Loucy (cell line): ENCODE measurements at regions not wholly inside any gene's neighbourhood (a gene's known extent, or its start where the extent isn't known, plus 50 kb on each side); places are given as distances from the start of the nearest gene placed in this dataset.

ENCODE experiments used
- H2AFZ ChIP-seq: fragments of 200-600 bp; sonication (generic); 2 replicates; pipeline ENCODE4 v1.6.0; 2016; ENCODE audit warnings: antibody characterized with exemption, mild to moderate bottlenecking, low read length, moderate library complexity
- H3F3A ChIP-seq: fragments of 200-600 bp; 2 replicates; pipeline ENCODE4 v1.6.0; 2016; ENCODE audit warnings: antibody characterized with exemption, low read depth, mild to moderate bottlenecking
- H3K27me3 ChIP-seq: fragments of 200-600 bp; sonication (generic); 2 replicates; pipeline ENCODE4 v1.6.1; 2014; ENCODE audit warnings: low read length, mild to moderate bottlenecking; ENCODE audit not compliant: insufficient read depth, poor library complexity, severe bottlenecking
- H3K36me3 ChIP-seq: fragments of 200-600 bp; sonication (generic); 2 replicates; pipeline ENCODE4 v1.6.1; 2016; ENCODE audit warnings: low read length; ENCODE audit not compliant: insufficient read depth
- H3K4me1 ChIP-seq: fragments of 200-600 bp; sonication (generic); 2 replicates; pipeline ENCODE4 v1.5.1; 2014; ENCODE audit warnings: low read length, mild to moderate bottlenecking; ENCODE audit not compliant: insufficient read depth, poor library complexity, severe bottlenecking
- H3K4me2 ChIP-seq: fragments of 200-600 bp; sonication (generic); 2 replicates; pipeline ENCODE4 v1.6.0; 2014; ENCODE audit warnings: antibody characterized with exemption, low read length, low read depth, mild to moderate bottlenecking; ENCODE audit not compliant: poor library complexity, severe bottlenecking
- H3K4me3 ChIP-seq: fragments of 200-600 bp; sonication (generic); 2 replicates; pipeline ENCODE4 v1.5.1; 2014; ENCODE audit warnings: low read length, mild to moderate bottlenecking, mixed read lengths; ENCODE audit not compliant: poor library complexity, severe bottlenecking
- H3K79me2 ChIP-seq: fragments of 200-600 bp; sonication (generic); 2 replicates; pipeline ENCODE4 v1.6.1; 2014; ENCODE audit warnings: low read length; ENCODE audit not compliant: insufficient read depth
- H3K9ac ChIP-seq: fragments of 200-600 bp; sonication (generic); 2 replicates; pipeline ENCODE4 v1.6.0; 2014; ENCODE audit warnings: mild to moderate bottlenecking, low read depth, low read length, moderate library complexity; ENCODE audit not compliant: poor library complexity, severe bottlenecking
- H3K9me2 ChIP-seq: fragments of 200-600 bp; sonication (generic); replicated peaks from 2 replicates; pipeline ENCODE4 v1.6.1; 2016; ENCODE audit warnings: low read depth, low read length, mixed read lengths
- H3K9me3 ChIP-seq: fragments of 200-600 bp; sonication (generic); 2 replicates; pipeline ENCODE4 v1.6.1; 2014; ENCODE audit warnings: mild to moderate bottlenecking, antibody characterized with exemption, low read length, low read depth; ENCODE audit not compliant: insufficient read depth
- H4K20me1 ChIP-seq: fragments of 200-600 bp; sonication (generic); 2 replicates; pipeline ENCODE4 v1.6.0; 2014; ENCODE audit warnings: antibody characterized with exemption, low read length, mild to moderate bottlenecking; ENCODE audit not compliant: insufficient read depth, poor library complexity, severe bottlenecking
- CTCF ChIP-seq: fragments of 200-600 bp; sonication (generic); conservative IDR thresholded peaks from 2 replicates; pipeline ENCODE4 v1.5.1; 2014; ENCODE audit warnings: mild to moderate bottlenecking, antibody characterized with exemption, low read length
- EZH2phosphoT487 ChIP-seq: fragments of 200-600 bp; IDR thresholded peaks from 2 replicates; pipeline ENCODE4 v1.6.1; 2018; ENCODE audit warnings: antibody characterized with exemption, mild to moderate bottlenecking, moderate library complexity, borderline replicate concordance

GRCh38 chr3:25043177-25043576 lies 384.9 kb upstream of the RARB start:
- Histone ChIP-seq H3K9me3 (no peaks in the 10 kb centered on the region), H3K27me3 (no peaks in the 10 kb centered on the region), H3K4me2 (no peak overlapping the region), H4K20me1 (no peaks in the 10 kb centered on the region), H3F3A (no peaks in the 10 kb centered on the region), H3K79me2 (no peaks in the 10 kb centered on the region), H2AFZ (no peak overlapping the region), H3K9me2 (no peaks in the 10 kb centered on the region), H3K36me3 (no peaks in the 10 kb centered on the region), H3K4me1 (no peaks in the 10 kb centered on the region), H3K9ac (no peak overlapping the region), H3K4me3 (no peak overlapping the region)
- TF ChIP-seq EZH2phosphoT487 (no peak), CTCF (no peak)

- Histone ChIP-seq H4K20me1 (no peaks in the 10 kb centered on the region), H3F3A (no peaks in the 10 kb centered on the region), H3K36me3 (no peaks in the 10 kb centered on the region), H2AFZ (no peak overlapping the region), H3K9me2 (no peaks in the 10 kb centered on the region), H3K9me3 (no peaks in the 10 kb centered on the region), H3K4me3 (no peak overlapping the region), H3K4me2 (no peak overlapping the region), H3K9ac (no peak overlapping the region), H3K4me1 (no peaks in the 10 kb centered on the region), H3K79me2 (no peaks in the 10 kb centered on the region), H3K27me3 (no peaks in the 10 kb centered on the region)
- TF ChIP-seq CTCF (no peak), EZH2phosphoT487 (no peak)
Observed at GRCh38 chr3:25043749-25044148, 384.3 kb upstream of the RARB start.

- Histone ChIP-seq H3K27me3 (no peaks in the 10 kb centered on the region), H3K36me3 (no peaks in the 10 kb centered on the region), H3K4me1 (no peaks in the 10 kb centered on the region), H4K20me1 (no peaks in the 10 kb centered on the region), H3K4me3 (no peak overlapping the region), H3K9me3 (no peaks in the 10 kb centered on the region), H3K9me2 (no peaks in the 10 kb centered on the region), H3F3A (no peaks in the 10 kb centered on the region), H3K79me2 (no peaks in the 10 kb centered on the region), H3K4me2 (no peak overlapping the region), H2AFZ (no peak overlapping the region; the same call in 1 of the 2 replicates), H3K9ac (no peak overlapping the region)
- TF ChIP-seq CTCF (no peak), EZH2phosphoT487 (no peak)
Observed at GRCh38 chr3:25044762-25045710, 383.0 kb upstream of the RARB start.
